ENCODE measurements at regions not wholly inside any gene's neighbourhood (a gene's known extent, or its start where the extent isn't known, plus 50 kb on each side); places are given as distances from the start of the nearest gene placed in this dataset.
A peak's percentile ranks its signal among the peaks of the same experiment; 100 is the strongest.
"Not testable (repeated sequence)": the region's sequence is repeated elsewhere in the genome, so short reads cannot be mapped to it uniquely, and the experiment has no call there.

DNA sequence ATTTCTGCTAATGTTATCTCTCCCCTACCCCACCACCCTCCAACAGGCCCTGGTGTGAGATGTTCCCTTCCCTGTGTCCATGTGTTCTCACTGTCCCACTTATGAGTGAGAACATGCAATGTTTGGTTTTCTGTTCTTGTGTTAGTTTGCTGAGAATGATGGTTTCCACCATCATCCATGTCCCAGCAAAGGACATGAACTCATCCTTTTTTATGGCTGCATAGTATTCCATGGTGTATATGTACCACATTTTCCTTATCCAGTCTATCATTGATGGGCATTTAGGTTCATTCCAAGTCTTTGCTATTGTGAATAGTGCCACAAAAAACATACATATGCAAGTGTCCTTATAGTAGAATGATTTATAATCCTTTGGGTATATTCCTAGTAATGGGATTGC is 104.5 kb downstream of the ZNF33B start:
- not testable (repeated sequence) for DNase-seq

DNA sequence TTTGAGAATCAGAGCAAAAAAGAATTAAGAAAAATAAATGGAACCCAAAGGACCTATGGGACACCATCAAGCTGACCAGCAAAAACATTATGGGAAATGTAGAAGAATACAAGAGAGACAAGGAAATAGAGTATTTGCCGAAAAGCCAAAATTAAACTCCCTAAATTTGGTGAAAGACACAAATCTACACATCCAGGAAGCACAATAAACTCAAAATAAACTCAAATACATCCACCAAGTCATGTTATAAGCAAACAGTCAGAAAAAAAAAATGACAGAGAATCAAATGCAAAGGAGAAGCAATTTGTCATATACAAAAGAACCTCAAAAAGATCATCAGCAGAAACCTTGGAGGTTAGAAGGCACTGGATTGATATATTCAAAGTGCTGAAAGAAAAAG is 105.4 kb downstream of the ZNF33B start:
- no peak for DNase-seq

DNA sequence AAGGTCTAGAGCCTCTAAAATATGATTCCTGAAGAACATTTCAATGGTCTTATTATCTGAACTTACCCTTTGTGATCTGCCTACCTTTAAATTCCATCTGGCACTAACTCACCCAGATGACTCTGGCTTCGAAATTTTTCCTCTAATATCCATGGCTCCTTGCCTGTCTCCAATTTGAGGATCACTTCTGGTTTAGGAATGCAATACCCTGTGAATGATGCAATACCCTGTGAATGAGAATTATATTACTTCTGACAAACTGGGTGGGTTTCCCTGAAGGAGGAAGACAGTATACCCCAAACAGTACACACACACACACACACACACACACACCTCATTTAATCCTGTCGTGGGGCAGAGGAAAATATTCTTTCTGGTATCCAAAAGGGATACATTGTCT is 115.3 kb downstream of the ZNF33B start:
- DNase-seq, result no peak

DNA sequence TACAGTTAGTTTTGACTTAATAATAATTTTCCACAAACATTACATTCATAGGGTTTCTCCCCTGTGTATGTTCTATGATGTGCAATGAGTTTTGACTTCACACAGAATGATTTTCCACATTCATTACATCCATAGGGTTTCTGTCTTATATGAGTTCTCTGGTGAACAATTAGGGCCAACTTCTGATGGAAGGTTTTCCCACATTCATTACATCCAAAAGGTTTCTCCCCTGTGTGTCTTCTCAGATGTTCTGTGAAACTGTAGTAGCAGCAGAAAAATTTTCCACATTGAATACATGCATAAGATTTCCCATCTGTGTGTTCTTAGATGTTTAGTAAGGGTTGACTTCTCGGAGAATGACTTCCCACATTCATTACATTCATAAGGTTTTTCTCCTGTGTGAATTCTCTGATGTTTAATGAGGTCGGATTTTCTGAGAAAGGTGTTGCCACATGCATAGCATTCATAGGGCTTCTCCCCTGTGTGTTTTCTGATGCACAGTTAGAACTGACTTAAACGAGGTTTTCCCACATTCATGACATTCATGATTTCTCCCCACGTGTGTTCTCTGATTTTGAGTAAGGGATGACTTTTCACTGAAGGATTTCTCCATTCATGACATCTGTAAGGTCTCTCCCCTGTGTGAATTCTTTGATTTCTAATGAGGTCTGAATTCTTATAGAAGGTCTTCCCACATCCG is 118.5 kb downstream of the ZNF33B start:
- DNase-seq, result no peak

DNA sequence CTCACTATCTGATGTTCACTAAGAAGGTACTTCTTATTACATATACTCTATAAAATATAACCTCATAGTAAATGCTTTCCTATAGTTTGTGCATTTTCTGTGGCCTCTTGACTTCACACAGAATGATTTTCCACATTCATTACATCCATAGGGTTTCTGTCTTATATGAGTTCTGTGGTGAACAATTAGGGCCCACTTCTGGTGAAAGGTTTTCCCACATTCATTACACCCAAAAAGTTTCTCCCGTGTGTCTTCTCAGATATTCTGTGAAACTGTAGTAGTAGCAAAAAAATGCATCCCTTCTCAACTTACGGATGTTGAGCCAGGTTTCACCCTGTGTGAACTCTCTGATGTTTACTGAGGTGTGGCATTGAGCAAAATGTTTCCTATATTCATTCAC is 119.3 kb downstream of the ZNF33B start:
- DNase-seq, result no peak

DNA sequence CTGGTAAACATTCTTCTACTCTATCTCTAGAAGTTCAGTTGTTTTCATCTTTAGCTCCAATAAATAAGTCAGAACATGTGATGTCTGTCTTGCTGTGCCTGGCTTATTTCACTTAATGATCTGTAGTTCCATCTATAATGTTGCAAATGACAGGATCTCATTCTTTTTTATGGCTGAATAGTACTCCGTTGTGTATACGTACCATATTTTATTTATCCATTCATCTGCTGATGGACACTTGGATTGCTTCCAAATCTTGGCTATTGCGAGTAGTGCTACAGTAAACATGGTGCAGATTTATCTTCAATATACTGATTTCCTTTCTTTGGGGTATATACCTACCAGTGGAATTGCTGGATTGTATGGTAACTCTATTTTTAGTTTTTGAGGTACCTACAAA is 124.4 kb downstream of the ZNF33B start:
- no peak for DNase-seq

DNA sequence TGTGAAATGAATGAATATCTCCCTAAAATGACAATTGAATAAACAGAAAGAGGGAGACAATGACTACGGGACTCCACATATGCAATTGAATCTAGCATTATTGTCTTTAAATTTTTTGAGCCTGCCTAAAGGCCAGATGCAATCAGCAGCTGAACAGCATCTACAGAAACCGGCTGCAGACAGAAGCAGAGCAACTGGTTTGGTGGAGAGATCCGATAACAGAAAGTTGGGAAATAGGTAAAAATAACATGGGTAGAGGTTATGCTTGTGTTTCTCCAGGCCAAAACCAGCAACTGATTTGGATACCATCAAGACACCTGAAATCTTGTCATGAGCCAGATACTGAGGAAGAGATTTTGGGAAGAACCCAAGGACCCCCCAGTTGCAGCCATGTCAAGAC is 146.6 kb downstream of the ZNF33B start:
- DNase-seq, result no peak

DNA sequence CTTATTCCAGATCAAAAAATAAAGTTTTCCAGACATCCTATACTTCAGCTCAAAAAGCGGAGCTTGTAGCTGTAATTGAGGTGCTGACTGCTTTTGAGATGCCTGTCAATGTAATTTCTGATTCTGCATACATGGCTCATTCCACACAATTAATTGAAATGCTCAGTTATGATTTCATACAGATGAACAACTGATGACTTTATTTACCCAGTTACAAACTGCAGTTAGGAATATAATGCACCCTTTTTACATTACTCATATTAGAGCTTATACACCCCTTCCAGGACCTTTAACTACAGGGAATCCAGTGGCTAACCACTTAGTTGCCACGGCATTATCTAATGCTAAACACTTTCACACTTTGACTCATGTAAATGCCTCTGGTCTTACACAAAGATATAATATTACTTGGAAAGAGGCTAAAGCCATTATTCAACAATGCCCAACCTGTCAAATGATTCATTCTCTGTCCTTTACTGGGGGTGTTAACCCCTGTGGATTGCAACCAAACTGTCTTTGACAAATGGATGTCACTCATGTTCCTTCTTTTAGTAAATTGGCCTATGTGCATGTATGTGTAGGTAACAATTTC is 147.3 kb downstream of the ZNF33B start:
- DNase-seq, result no peak

DNA sequence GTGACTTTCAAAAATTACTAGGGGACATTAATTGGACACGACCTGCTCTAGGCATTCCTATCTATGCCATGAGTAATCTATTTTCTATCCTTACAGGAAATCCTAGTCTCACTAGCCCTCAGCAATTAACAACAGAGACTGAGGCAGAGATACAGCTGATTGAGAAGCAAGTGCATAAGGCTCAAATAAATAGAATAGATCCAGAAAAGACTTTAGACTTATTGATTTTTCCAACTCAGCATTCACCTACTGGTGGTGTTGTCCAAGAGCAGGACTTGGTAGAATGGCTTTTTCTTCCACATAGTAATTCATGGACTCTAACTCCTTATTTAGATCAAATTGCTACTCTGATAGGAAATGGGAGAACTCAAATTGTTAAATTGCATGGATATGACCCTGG is 148.0 kb downstream of the ZNF33B start:
- DNase-seq, result no peak

DNA sequence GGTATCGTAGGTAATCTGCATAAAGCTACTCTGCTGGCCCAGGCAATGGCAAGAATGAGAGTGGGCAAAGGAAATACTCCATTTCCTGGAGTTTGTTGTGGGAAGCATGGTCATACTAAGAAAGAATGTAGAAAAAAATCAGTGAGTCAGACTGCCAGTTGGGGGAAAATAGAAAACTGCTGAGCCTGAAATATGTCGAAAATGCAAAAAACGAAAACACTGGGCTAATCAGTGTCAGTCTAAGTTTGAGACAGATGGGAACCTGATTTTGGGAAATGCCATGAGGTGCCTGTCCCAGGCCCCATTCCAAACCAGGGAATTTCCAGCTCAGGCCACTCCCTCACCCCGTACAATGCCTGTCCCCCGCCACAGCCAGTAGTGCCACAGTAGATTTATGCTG is 150.0 kb downstream of the ZNF33B start:
- no peak for DNase-seq

DNA sequence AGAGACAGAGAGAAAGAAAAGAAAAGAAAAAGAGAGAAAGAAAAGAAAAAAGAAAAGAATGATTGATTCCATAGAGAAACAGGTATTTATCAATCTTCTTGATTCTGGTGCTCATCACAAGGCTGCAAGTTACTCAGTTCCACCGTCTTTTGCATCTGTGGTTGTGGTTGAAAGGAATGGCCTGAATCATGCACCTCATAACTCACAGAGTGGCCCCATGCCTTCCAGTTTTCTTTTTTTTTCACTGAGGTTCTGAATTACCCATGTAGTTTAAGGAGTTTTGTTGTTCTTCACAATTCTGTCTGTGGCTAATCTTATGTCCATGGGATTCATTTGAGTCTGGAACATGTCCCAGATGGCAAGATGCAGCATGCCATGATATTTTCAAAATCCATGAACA is 156.0 kb downstream of the ZNF33B start:
- DNase-seq, result no peak

DNA sequence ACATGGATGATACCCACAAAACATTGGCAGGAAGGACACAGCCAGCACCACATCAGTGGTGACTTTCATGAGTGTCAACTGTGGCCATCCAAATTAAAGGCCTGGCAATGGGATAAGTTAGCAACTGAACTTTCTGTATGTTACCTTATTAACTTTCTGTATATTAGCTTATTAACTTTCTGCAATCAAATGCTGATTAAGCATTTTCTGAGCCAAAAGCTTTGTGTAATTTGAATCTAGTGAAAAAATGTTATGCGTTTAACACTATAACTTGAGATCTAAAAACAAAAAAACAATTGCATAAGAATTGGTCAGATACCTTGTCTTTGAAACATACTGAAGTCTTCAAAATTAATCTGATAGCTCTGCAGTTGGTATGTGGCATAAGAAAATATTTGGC is 159.3 kb downstream of the ZNF33B start:
- DNase-seq, result no peak

DNA sequence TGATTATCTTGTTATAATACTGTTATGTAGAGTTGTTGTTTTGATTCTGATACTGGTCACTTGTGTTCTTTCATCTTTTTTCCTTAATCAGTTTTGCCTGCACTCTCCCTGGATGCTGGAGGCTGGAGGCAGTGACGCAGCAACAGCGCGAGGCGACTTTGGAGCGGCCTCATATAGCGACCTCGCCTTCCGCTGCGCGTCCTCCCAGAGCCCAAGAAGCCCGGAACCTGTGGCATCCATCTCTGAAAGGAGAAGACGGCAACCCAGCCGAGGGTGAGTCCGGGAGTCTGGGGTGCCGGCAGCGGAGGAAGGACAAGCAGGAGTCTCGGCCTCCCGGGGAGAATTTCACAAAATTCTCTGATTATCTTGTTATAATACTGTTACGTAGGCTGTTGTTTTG is 161.2 kb downstream of the ZNF33B start:
- DNase-seq, result no peak

DNA sequence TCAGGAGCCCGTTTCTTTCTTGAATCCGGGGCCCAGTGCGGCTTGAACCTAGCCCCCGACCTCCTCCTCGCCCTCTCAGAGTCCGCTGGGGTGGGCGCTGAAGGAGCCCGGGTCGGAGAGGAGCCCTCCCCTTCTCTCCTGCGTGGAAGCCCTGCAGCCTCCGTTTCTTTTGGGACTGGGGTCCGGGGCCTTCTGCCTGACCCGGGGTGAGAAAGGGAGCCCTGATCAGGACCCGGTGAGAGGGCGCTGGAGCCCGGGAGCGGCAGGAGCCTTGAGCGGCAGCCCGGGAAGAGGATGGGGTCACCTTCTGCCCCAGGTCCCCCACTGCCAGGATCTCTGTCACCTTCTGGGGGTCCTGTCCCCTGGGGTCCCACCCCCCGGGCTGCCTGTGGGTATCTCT is 162.3 kb downstream of the ZNF33B start:
- no peak for DNase-seq

DNA sequence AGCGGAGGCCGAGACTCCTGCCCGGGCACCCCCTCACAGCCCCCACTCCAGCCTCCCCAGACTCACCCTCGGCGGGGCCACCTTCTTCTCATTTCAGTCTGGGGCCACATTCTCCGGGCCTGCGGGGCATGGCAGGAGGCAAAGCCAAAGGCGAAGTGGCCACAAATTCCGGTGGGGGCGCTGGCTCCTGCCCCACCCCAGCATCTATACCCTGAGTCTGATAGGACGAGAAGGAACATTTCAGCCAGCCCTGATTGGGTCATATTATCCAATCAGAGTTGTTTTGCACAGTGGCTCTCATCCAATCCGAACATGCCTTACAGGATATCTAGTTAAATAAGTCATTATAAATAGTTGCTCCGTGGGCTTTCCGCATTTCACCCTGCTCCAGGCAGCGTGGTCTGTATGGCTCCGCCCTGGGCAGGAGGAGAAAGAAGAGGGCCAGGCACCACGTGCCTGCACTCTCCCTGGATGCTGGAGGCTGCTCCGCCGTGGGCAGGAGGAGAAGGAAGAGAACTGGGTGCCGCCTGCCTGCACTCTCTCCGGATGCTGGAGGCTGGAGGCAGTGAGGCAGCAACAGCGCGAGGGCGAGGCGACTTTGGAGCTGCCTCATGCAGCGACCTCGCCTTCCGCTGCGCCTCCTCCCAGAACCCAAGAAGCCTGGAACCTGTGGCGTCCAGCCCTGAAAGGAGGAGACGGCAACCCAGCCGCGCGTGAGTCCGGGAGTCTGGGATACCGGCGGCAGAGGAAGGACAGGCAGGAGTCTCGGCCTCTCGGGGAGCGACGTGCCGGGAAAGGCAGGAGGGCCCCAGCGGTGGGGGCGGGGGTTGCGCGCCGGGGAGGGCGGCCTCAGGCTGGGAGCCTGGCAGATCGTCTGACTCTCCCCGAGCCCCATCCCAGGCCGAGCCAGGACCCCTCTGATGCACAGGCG is 162.9 kb downstream of the ZNF33B start:
- DNase-seq, result no peak

DNA sequence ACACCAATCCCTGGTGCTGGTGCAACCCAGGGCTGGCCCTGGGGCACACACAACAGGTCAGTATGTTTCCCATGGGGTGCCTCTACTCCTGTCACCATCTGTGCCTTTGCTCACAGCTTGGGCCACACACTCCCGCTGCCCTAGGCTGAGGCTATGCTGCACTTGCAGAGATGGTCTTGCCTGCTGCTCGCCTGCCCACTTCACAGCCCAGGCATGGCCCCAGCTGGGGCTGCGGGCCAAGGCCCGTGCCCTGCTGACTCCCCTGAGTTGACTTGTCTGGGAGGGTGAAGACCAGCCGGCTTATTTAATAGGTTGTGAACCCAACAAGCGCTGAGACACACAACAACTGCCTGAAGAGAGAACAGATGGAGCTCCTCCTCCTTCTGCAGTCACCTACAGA is 184.1 kb downstream of the ZNF33B start:
- no peak for DNase-seq

DNA sequence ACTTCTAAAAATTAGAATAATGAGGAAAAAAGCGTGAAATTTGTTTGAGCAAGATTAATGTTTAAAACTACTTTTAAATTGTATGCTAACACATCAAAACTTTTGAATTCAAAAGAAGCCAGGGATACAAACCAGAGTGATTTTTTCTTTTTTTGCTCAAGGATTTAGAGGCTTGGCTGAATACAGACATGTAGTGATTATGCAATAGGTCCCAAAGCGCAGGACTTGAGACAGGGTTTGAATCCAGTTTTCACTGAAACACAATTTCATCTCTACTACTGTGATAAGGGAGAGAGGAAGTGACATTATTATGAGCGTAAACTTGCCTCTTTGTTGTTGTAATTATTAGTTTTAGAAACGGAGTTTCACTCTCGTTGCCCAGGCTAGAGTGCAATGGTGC is 207.3 kb downstream of the ZNF33B start:
- no peak for DNase-seq

DNA sequence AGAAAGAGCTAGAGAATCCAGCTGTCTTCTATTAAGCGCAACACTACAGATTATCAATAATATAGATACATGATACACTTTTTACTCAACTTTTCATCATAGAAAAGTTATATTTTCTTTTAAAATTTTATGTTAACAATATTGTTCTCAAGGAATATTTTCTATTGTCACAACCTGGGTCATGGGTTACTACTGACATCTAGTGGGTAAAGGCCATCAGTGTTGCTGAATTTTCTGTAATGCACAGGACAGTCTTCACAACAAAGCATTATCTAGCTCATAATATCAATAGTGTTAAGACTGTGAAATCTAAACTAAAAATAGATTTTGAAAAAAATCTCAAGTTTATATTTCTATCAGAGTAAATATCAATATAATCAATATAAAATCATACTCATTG is 209.8 kb downstream of the ZNF33B start:
- peak; percentile 11 for DNase-seq

DNA sequence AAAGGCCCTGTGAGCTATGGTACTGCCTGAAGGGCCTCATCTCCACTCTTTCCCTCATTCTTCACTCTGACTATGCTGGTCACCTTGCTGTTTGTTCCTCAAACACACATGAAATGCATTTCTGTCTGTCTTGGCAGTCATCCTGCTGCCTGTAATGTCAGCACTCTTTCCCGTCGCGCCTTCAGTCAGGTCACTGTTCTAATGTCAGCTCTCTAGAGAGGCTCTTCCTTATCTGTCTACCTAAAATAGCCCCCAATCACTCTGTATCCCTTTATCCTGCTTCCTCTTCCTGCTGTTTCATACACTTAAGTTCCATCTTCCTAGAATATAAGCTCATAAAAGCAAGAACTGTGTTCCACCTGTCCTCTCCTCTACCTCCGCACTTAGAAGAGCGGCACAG is 215.5 kb downstream of the ZNF33B start:
- DNase-seq, result no peak

DNA sequence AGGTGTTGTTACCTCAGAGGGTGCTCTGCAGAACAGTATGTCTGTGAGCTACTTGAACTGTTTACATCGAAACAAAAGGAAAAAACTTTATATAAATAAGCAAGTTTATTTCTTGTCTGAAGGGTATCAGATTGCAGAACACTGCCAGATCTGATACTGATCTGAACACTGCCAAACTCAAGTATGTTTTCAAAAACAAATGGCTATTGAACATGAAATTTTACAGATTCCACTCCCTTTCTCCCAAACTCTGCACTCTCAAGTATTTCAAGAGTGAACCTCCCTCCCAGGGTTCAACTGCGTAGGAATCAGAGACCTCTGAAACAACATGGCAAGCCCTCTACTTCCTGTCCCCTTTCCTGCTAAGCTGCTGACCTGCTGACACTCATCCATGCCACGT is 216.6 kb downstream of the ZNF33B start:
- DNase-seq, result no peak

DNA sequence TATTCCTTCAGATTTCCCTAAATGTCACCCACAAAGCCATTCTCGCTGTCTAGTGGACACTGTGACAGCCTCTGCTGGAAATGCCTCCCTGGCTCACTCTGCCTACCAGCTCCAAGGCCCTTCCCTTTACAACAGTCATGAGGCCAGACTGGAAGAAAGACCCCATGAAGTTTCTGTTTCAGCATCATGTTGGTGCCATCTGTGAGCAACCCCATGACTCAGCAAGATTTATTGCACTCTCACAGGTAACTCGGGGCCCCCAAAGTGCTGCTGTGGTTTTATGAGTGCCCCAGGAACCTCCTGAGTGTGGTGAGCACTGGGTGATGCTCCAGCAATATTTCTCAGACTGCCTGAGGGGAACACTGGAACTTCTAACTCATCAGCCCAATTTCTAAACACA is 218.6 kb downstream of the ZNF33B start:
- no peak for DNase-seq

DNA sequence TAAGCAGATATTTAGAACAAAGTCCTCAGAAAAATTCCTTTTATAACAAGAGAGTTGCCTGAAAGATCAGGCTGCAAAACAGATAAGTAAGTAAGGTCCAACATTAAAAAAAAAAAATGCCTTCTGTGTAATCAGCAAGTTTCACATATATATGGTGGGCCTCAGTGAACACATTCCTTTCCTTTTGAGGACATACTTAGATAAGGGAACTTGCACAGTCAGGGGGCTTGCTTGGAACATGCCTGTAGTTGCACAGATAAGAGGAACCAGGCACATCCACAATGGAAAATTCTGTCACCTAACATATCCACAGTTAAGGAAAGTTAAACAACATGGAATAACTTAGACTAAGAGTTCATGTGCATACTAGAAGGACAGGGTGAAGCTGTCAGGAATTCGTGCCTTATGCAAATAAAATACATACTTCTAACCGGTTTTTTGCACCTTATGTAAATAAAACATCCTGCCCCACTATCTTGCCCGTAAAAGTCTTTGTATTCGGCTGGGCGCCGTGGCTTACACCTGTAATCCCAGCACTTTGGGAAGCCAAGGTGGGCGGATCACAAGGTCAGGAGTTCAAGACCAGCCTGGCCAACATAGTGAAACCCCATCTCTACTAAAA is 257.3 kb downstream of the ZNF33B start:
- no peak for DNase-seq

DNA sequence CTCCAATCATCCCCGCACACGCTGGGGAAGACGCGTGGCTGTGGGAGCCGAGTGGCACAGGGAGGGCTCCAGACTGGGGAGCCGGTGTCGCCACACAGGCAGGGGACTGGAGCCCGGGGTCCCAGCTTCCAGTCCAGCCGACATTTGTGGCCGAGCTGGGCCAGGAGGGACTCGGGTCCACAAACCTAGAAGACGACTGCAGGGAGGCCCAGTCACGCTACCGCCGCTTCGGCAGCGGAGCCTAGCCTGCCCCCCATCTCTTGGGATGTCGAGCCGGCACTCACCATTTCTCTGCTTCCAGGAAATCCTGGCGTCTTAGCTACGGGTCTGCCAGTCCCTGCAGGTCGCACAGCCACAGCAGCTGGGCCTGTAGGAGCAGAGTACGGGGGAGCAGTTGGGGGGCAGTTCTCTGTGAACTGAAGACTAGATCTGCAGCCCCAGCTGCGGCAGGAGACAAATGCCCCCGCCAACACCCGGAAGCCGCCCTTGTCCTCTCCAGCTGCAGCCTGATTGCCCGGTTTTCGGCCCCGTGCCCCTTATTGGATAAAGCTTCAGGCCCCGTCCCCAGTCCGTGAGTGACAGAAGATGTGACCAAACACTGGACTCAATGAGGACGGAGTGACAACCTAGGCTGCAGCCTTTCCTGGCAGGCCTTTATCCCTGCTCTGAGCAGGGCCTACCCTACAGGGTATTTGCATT is 270.7 kb downstream of the ZNF33B start:
- DNase-seq, result peak; percentile 9

Measured in hematopoietic multipotent progenitor cell treated with erythropoietin and hydrocortisone succinate and interleukin-3 and kit ligand, for 8 days (in vitro differentiated cells).